Endothelial cell of umbilical vein (primary cell): ENCODE measurements at regions not wholly inside any gene's neighbourhood (a gene's known extent, or its start where the extent isn't known, plus 50 kb on each side); places are given as distances from the start of the nearest gene placed in this dataset.

Source experiments
- BruUV-seq: library from RNA; stranded (reverse); fragments of 400-500 nt; replicated peaks from 2 replicates; lab custom pipeline; 2021; lab: Mats Ljungman, UMichigan
- CTCF ChIA-PET: fragments of 300-600, 350-600 bp; sonication (Branson Sonifier 250); formaldehyde crosslinking; loops from one replicate; lab custom pipeline; 2021; ENCODE audit warnings: antibody characterized with exemption, inconsistent platforms; lab: Charles Lee
- POLR2A ChIA-PET: fragments of 300-600, 350-600 bp; sonication (Branson Sonifier 250); formaldehyde crosslinking; loops from one replicate; lab custom pipeline; 2021; ENCODE audit warnings: antibody characterized with exemption, inconsistent platforms; lab: Charles Lee
- DNase-seq: peaks from one replicate; pipeline ENCODE4 v3.0.0-alpha.2; 2011; ENCODE audit warnings: low read depth, low spot score
- FAIRE-seq: peaks from 2 replicates; lab custom pipeline; 2011; peaks lifted over from hg19 to GRCh38; lab: Jason Lieb, UNC
- H2AFZ ChIP-seq: 2 replicates; pipeline ENCODE4 v1.6.0; 2012; ENCODE audit warnings: low read depth, low read length, control low read depth, inconsistent platforms
- H3K27ac ChIP-seq: 2 replicates; pipeline ENCODE4 v1.5.1; 2011; ENCODE audit warnings: low read depth, mild to moderate bottlenecking, control low read depth, low read length, moderate library complexity; ENCODE audit not compliant: insufficient read depth
- H3K27me3 ChIP-seq, 2 experiments: 2 replicates each; pipeline versions ENCODE4 v1.6.0 to v1.6.1; 2011; ENCODE audit warnings: low read length in 2 of 2, mixed read lengths in 1 of 2; ENCODE audit not compliant: control insufficient read depth in 2 of 2, insufficient read depth in 2 of 2
- H3K36me3 ChIP-seq, 2 experiments: 2 replicates in 1 of 2; 3 replicates in 1 of 2; pipeline ENCODE4 v1.5.1; 2011; ENCODE audit warnings: low read length in 2 of 2, mild to moderate bottlenecking in 1 of 2, moderate library complexity in 1 of 2; ENCODE audit not compliant: control insufficient read depth in 2 of 2, insufficient read depth in 2 of 2; ENCODE audit errors: extremely low read depth in 1 of 2
- H3K4me1 ChIP-seq: 3 replicates; pipeline ENCODE4 v1.5.1; 2011; ENCODE audit warnings: mild to moderate bottlenecking, low read length; ENCODE audit not compliant: control insufficient read depth, insufficient read depth; ENCODE audit errors: extremely low read depth
- H3K4me2 ChIP-seq: 2 replicates; pipeline ENCODE4 v1.6.1; 2011; ENCODE audit warnings: low read length, control low read depth, mixed read lengths; ENCODE audit not compliant: insufficient read depth
- H3K4me3 ChIP-seq, 3 experiments: fragments of 200-600 bp in 1 of 3; sonication (generic), shearing (Covaris generic) in 1 of 3; replicated peaks in 1 of 3; 2 replicates each; pipeline ENCODE4 v1.5.1; 2011 to 2016; ENCODE audit warnings: control low read depth in 3 of 3, low read length in 3 of 3, mild to moderate bottlenecking in 2 of 3, inconsistent platforms in 1 of 3, low read depth in 1 of 3, moderate library complexity in 1 of 3; ENCODE audit not compliant: insufficient read depth in 1 of 3
- H3K79me2 ChIP-seq: 2 replicates; pipeline ENCODE4 v1.6.0; 2012; ENCODE audit warnings: low read length, inconsistent platforms; ENCODE audit not compliant: control insufficient read depth, insufficient read depth
- H3K9ac ChIP-seq: replicated peaks from 2 replicates; pipeline ENCODE3; 2011; ENCODE audit warnings: low read length, control low read depth; ENCODE audit not compliant: insufficient read depth; ENCODE audit errors: extremely low read depth
- H3K9me1 ChIP-seq: replicated peaks from 3 replicates; pipeline ENCODE4 v1.6.0; 2011; ENCODE audit warnings: mild to moderate bottlenecking, low read length; ENCODE audit not compliant: control insufficient read depth, insufficient read depth; ENCODE audit errors: extremely low read depth
- H3K9me3 ChIP-seq: replicated peaks from 2 replicates; pipeline ENCODE4 v1.5.1; 2012; ENCODE audit warnings: low read length, inconsistent platforms; ENCODE audit not compliant: control insufficient read depth, insufficient read depth
- H4K20me1 ChIP-seq: replicated peaks from 2 replicates; pipeline ENCODE3; 2011; ENCODE audit warnings: mild to moderate bottlenecking, low read length; ENCODE audit not compliant: control insufficient read depth, insufficient read depth; ENCODE audit errors: extremely low read depth
- EZH2 ChIP-seq: IDR thresholded peaks from 2 replicates; pipeline ENCODE4 v1.6.1; 2012; ENCODE audit warnings: borderline replicate concordance, low read depth, mild to moderate bottlenecking, moderate library complexity, low read length, inconsistent platforms; ENCODE audit not compliant: severe bottlenecking
- FOS ChIP-seq: IDR thresholded peaks from 2 replicates; pipeline ENCODE4 v1.6.1; 2011; ENCODE audit warnings: mild to moderate bottlenecking, low read length, moderate library complexity, borderline replicate concordance; ENCODE audit not compliant: insufficient read depth
- JUN ChIP-seq: IDR thresholded peaks from 2 replicates; pipeline ENCODE4 v1.6.1; 2011; ENCODE audit warnings: borderline replicate concordance, low read depth; ENCODE audit not compliant: insufficient read length, insufficient read depth
- MYC ChIP-seq: IDR thresholded peaks from one replicate; pipeline ENCODE4 v1.6.1; 2011; ENCODE audit warnings: mild to moderate bottlenecking, low read depth, low read length
- POLR2A ChIP-seq: IDR thresholded peaks from 2 replicates; pipeline ENCODE4 v1.6.1; 2012; ENCODE audit warnings: low read depth, mild to moderate bottlenecking, control low read depth, low read length
- dilution Hi-C: fragments of 300-500 bp; cut with MboI; formaldehyde crosslinking; loops from one replicate; pipeline ENCODE4 v1.15.0; 2019; ENCODE audit warnings: low sequenced_read_pairs; ENCODE audit not compliant: extremely low pct_ligation_motif_present
- intact Hi-C: fragments of 100-400 bp; cut with micrococcal nuclease; formaldehyde crosslinking; loops from one replicate; pipeline ENCODE4 v1.10.0; 2022
- TF ChIP-seq, protein P1 (sequence below), 2 donors: IDR thresholded peaks; 1 replicate in 1 of 2; 2 replicates in 1 of 2; pipeline ENCODE4 v1.5.1; 2011; ENCODE audit warnings: low read length in 2 of 2, mild to moderate bottlenecking in 2 of 2, moderate library complexity in 2 of 2, control low read depth in 1 of 2, inconsistent platforms in 1 of 2, low read depth in 1 of 2; ENCODE audit not compliant: insufficient read depth in 1 of 2; ENCODE audit errors: extremely low read depth in 1 of 2
- TF ChIP-seq, protein P2 (sequence below): IDR thresholded peaks from 2 replicates; pipeline ENCODE4 v1.6.1; 2011; ENCODE audit not compliant: insufficient read depth, insufficient read length

DNA sequence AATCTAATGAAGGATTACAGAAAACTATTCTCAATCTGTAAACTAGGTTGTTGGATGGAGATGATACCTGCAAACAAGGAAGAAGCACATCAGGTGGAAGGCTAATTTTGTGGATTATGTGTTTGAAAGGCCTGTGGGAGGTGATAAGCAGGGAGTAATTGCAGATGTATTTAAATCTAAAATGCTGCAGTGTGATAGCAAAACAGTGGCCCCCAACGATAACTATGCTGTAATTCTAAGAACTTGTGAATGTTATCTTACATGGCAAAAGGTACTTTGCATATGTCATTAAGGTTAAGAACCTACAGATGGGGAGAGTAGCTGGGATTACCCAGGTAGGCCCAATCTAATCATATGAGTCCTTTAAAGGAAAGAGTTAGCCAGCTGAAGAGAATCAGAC is 164.5 kb upstream of the AHR start:
- no peak for FAIRE-seq
- POLR2A ChIA-PET: no interaction called here

More for the DNA sequence above, 164.5 kb upstream of the AHR start:
- no peaks in the 10 kb centered on the region for H3K36me3 ChIP-seq
- BruUV-seq: no TSS peak
- no peak overlapping the region for H3K4me2 ChIP-seq
- H3K27ac ChIP-seq: no peak overlapping the region
- CTCF ChIA-PET: interaction anchor here (1.0 to 1.6 kb wide), 2 partner anchors 8 to 151 kb away, joined by 3 to 4 read pairs; no protein-coding TSS in a partner anchor
- no peaks in the 10 kb centered on the region for H3K9me3 ChIP-seq
- no peak overlapping the region for H3K9ac ChIP-seq
- no peaks in the 10 kb centered on the region for H3K27me3 ChIP-seq
- intact Hi-C loops (no loop called here), dilution Hi-C loops (no loop called here)
- H4K20me1 ChIP-seq: no peaks in the 10 kb centered on the region
- H3K4me3 ChIP-seq: no peak overlapping the region
- TF ChIP-seq EZH2 (no peak), JUN (no peak), MYC (no peak), POLR2A (no peak), FOS (no peak)
- TF ChIP-seq, protein P1, sequence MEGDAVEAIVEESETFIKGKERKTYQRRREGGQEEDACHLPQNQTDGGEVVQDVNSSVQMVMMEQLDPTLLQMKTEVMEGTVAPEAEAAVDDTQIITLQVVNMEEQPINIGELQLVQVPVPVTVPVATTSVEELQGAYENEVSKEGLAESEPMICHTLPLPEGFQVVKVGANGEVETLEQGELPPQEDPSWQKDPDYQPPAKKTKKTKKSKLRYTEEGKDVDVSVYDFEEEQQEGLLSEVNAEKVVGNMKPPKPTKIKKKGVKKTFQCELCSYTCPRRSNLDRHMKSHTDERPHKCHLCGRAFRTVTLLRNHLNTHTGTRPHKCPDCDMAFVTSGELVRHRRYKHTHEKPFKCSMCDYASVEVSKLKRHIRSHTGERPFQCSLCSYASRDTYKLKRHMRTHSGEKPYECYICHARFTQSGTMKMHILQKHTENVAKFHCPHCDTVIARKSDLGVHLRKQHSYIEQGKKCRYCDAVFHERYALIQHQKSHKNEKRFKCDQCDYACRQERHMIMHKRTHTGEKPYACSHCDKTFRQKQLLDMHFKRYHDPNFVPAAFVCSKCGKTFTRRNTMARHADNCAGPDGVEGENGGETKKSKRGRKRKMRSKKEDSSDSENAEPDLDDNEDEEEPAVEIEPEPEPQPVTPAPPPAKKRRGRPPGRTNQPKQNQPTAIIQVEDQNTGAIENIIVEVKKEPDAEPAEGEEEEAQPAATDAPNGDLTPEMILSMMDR (IDR thresholded peaks at IDR 0.05; ENCODE audit: extremely low read depth in 1 of 2, insufficient read depth in 1 of 2, low read depth in 1 of 2, low read length in 2 of 2): no peak
- TF ChIP-seq, protein P2, sequence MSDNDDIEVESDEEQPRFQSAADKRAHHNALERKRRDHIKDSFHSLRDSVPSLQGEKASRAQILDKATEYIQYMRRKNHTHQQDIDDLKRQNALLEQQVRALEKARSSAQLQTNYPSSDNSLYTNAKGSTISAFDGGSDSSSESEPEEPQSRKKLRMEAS: no peak
- no peak overlapping the region for H2AFZ ChIP-seq
- no peaks in the 10 kb centered on the region for H3K79me2 ChIP-seq
- no peak for DNase-seq
- H3K4me1 ChIP-seq: no peaks in the 10 kb centered on the region
- H3K9me1 ChIP-seq: no peaks in the 10 kb centered on the region
